Esophagus squamous epithelium (tissue), 5 donors: ENCODE measurements at regions not wholly inside any gene's neighbourhood (a gene's known extent, or its start where the extent isn't known, plus 50 kb on each side); places are given as distances from the start of the nearest gene placed in this dataset.

ENCODE experiments used
- DNase-seq: peaks from one replicate; lab custom pipeline; 2025; lab: John Stamatoyannopoulos, UW
- H3K27ac ChIP-seq, 4 donors: fragments of 200-600 bp; sonication (generic); one replicate each; pipeline ENCODE4 v1.5.1; 2016 to 2019; ENCODE audit warnings: mild to moderate bottlenecking in 1 of 4
- H3K27me3 ChIP-seq, 4 donors: fragments of 200-600 bp; sonication (generic); 1 replicate in 3 of 4; 2 replicates in 1 of 4; pipeline versions ENCODE4 v1.5.1 to v1.6.0; 2017 to 2021; ENCODE audit warnings: antibody characterized with exemption in 1 of 4
- H3K36me3 ChIP-seq, 3 donors: fragments of 200-600 bp; sonication (generic); one replicate each; pipeline ENCODE4 v1.5.1; 2016 to 2019
- H3K4me1 ChIP-seq, 3 donors: fragments of 200-600 bp; sonication (generic); one replicate each; pipeline ENCODE4 v1.5.1; 2017 to 2019
- H3K4me3 ChIP-seq, 4 donors: fragments of 200-600 bp; sonication (generic); 1 replicate in 3 of 4; 2 replicates in 1 of 4; pipeline ENCODE4 v1.5.1; 2016 to 2019; ENCODE audit warnings: mild to moderate bottlenecking in 2 of 4, moderate library complexity in 1 of 4
- H3K9me3 ChIP-seq, 3 donors: fragments of 200-600 bp; sonication (generic); one replicate each; pipeline ENCODE4 v1.5.1; 2016 to 2019
- POLR2A ChIP-seq, 4 donors: fragments of 450-650 bp; IDR thresholded peaks; one replicate each; pipeline ENCODE4 v1.6.1; 2017; ENCODE audit warnings: antibody characterized with exemption in 4 of 4, mild to moderate bottlenecking in 4 of 4, moderate library complexity in 3 of 4
- WGBS, 2 donors: methylation state at CpG; one replicate each; pipeline ENCODE4 v1.1.5; 2018; 5-methylcytosine and 5-hydroxymethylcytosine counted together
- intact Hi-C: fragments of 100-400 bp; cut with DNase I; formaldehyde crosslinking; loops from one replicate; pipeline ENCODE4 v1.15.0; 2022
- TF ChIP-seq, protein P1 (sequence below), 6 experiments: fragments of 450-650 bp in 4 of 6; fragments of 200-600 bp in 2 of 6; sonication (generic) in 2 of 6; IDR thresholded peaks; one replicate each; pipeline ENCODE4 v1.5.1; 2016 to 2019; ENCODE audit warnings: antibody characterized with exemption in 6 of 6, mild to moderate bottlenecking in 4 of 6, moderate library complexity in 4 of 6
- donor health status: DM: yes; HTN: yes; CAD: no.

GRCh38 chr4:181982437-181982836 is 260.8 kb upstream of the TENM3 start:
- no peaks in the 10 kb centered on the region for H3K4me1 ChIP-seq
- 71 to 77% methylated on average over 2 of the region's 2 CpGs for WGBS, 2 donors
- no peaks in the 10 kb centered on the region for H3K27me3 ChIP-seq
- no peaks in the 10 kb centered on the region for H3K9me3 ChIP-seq
- no peak for DNase-seq
- no peak overlapping the region for H3K27ac ChIP-seq
- H3K4me3 ChIP-seq: no peak overlapping the region
- intact Hi-C loops: no loop called here
- H3K36me3 ChIP-seq: no peaks in the 10 kb centered on the region
- TF ChIP-seq, protein P1, sequence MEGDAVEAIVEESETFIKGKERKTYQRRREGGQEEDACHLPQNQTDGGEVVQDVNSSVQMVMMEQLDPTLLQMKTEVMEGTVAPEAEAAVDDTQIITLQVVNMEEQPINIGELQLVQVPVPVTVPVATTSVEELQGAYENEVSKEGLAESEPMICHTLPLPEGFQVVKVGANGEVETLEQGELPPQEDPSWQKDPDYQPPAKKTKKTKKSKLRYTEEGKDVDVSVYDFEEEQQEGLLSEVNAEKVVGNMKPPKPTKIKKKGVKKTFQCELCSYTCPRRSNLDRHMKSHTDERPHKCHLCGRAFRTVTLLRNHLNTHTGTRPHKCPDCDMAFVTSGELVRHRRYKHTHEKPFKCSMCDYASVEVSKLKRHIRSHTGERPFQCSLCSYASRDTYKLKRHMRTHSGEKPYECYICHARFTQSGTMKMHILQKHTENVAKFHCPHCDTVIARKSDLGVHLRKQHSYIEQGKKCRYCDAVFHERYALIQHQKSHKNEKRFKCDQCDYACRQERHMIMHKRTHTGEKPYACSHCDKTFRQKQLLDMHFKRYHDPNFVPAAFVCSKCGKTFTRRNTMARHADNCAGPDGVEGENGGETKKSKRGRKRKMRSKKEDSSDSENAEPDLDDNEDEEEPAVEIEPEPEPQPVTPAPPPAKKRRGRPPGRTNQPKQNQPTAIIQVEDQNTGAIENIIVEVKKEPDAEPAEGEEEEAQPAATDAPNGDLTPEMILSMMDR (IDR thresholded peaks at IDR 0.05): no peak
- no peak for TF ChIP-seq POLR2A (IDR thresholded peaks at IDR 0.05)

GRCh38 chr4:181982856-181983255 is 260.3 kb upstream of the TENM3 start:
- H3K4me3 ChIP-seq: no peak overlapping the region

DNA sequence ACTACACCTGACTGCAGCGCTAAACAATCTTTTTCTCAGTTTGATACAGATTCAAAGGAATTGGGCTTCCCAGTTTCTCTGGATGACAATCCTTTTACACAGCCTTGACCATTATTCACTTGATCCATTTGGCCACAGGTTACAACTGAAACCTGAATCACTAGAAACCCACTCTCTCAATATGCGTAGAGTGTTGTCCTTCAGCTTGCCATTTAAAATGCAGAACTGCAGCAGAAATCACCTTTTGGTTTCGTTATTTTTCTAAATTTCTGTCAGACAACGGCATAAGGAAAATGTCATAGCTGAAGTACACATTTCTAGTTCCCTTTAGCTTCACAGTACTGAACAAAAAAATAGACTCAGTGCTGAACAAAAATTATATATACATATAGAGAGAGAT is 255.8 kb upstream of the TENM3 start:
- no peaks in the 10 kb centered on the region for H3K4me1 ChIP-seq
- no peaks in the 10 kb centered on the region for H3K27me3 ChIP-seq
- no peak overlapping the region for H3K4me3 ChIP-seq
- 81 to 84% methylated on average over 4 of the region's 4 CpGs for WGBS, 2 donors
- no peaks in the 10 kb centered on the region for H3K9me3 ChIP-seq
- no peak for DNase-seq
- intact Hi-C loops: no loop called here
- no peak overlapping the region for H3K27ac ChIP-seq
- H3K36me3 ChIP-seq: no peaks in the 10 kb centered on the region
- TF ChIP-seq, protein P1 (IDR thresholded peaks at IDR 0.05): no peak
- no peak for TF ChIP-seq POLR2A (IDR thresholded peaks at IDR 0.05)

More at GRCh38 chr4:181982856-181983255, 260.3 kb upstream of the TENM3 start:
- intact Hi-C loops: no loop called here
- DNase-seq: no peak
- TF ChIP-seq POLR2A (IDR thresholded peaks at IDR 0.05): no peak
- TF ChIP-seq, protein P1 (IDR thresholded peaks at IDR 0.05): no peak
- H3K27ac ChIP-seq: no peak overlapping the region
- H3K27me3 ChIP-seq: no peaks in the 10 kb centered on the region
- 51 to 63% methylated on average over 6 of the region's 6 CpGs for WGBS, 2 donors
- H3K9me3 ChIP-seq: no peaks in the 10 kb centered on the region
- H3K36me3 ChIP-seq: no peaks in the 10 kb centered on the region
- no peaks in the 10 kb centered on the region for H3K4me1 ChIP-seq

DNA sequence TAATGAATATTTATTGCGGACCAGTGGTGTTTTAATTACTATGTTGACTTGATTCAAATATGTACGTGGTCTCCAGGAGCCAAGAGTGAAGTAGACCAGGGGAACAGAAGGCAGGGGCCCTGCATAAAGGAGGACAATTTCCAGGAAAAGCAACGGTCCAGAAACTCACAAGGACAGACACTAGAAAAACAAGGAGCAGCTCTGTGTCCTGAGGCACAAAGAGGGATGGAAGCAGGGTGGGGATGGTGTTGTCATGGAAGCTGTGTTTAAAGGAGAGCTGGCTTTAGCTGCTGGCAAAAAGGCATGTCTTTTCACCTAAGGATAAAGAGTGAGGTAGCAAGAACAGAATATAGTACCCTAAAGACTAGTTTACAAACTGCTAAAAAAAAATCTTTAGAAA is 254.1 kb upstream of the TENM3 start:
- H3K27me3 ChIP-seq: no peaks in the 10 kb centered on the region
- no peaks in the 10 kb centered on the region for H3K36me3 ChIP-seq
- H3K27ac ChIP-seq: no peak overlapping the region
- H3K9me3 ChIP-seq: no peaks in the 10 kb centered on the region
- 46 to 76% methylated on average over 3 of the region's 3 CpGs for WGBS, 2 donors
- no peak for DNase-seq
- intact Hi-C loops: no loop called here
- H3K4me3 ChIP-seq: no peak overlapping the region
- H3K4me1 ChIP-seq: no peaks in the 10 kb centered on the region
- TF ChIP-seq POLR2A (IDR thresholded peaks at IDR 0.05): no peak
- TF ChIP-seq, protein P1 (IDR thresholded peaks at IDR 0.05): no peak

DNA sequence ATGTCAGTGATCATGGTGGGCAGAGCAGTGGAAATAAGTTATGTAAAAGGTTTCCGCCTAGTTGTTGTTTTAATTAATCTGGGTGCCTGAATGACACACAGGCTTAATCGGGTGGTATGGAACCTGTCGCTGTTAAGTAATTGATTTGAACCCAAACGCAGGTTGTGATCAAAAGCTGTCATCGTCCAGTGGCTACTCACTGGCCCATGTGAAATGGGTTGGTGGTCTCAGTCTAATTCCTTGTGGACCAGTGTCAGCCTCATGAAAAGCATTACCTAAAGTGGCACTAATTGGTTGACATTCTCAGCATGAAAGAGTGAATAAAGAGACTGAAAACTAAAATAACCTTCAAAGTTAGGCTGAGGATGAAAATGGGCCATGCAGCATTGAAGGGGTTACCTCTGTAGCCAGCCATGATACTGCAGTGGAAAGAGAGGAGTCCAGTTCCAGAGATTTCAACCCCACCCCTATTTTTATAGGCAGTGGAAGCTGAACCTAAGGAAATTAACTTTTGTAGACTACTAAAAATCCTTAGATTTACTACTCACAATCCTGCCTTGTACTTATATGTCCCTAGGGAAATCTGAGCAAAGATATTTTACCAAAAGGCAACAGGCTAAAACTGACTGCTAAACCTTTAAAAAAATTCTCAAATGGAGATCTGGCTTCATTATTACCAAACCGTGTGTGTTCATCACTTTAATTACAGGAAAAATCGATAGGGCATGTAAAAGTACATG is 251.7 kb upstream of the TENM3 start:
- no peaks in the 10 kb centered on the region for H3K36me3 ChIP-seq
- no peak for TF ChIP-seq POLR2A (IDR thresholded peaks at IDR 0.05)
- TF ChIP-seq, protein P1 (IDR thresholded peaks at IDR 0.05): no peak
- no peak overlapping the region for H3K27ac ChIP-seq
- no peaks in the 10 kb centered on the region for H3K27me3 ChIP-seq
- DNase-seq: no peak
- H3K9me3 ChIP-seq: no peaks in the 10 kb centered on the region
- intact Hi-C loops: no loop called here
- WGBS, 2 donors: 70 to 74% methylated on average over 7 of the region's 7 CpGs
- H3K4me3 ChIP-seq: no peak overlapping the region
- H3K4me1 ChIP-seq: no peaks in the 10 kb centered on the region
